ENCODE measurements at regions not wholly inside any gene's neighbourhood (a gene's known extent, or its start where the extent isn't known, plus 50 kb on each side); places are given as distances from the start of the nearest gene placed in this dataset.
"Not testable (repeated sequence)": the region's sequence is repeated elsewhere in the genome, so short reads cannot be mapped to it uniquely, and the experiment has no call there.

GRCh38 chr4:98828801-98829200 is 100.1 kb downstream of the EIF4E start:
- no peak for FAIRE-seq

GRCh38 chr4:98827661-98828060 is 101.3 kb downstream of the EIF4E start:
- FAIRE-seq, result no peak

- FAIRE-seq, result no peak
Observed at GRCh38 chr4:98822144-98822543, 106.8 kb downstream of the EIF4E start.

GRCh38 chr4:98818116-98818515 is 110.8 kb downstream of the EIF4E start:
- not testable (repeated sequence) for FAIRE-seq

- FAIRE-seq, result no peak
Observed at GRCh38 chr4:98816816-98817215, 112.1 kb downstream of the EIF4E start.

GRCh38 chr4:98816386-98816785 is 112.5 kb downstream of the EIF4E start:
- no peak for FAIRE-seq

GRCh38 chr4:98804403-98804802 is 124.5 kb downstream of the EIF4E start:
- no peak for FAIRE-seq

GRCh38 chr4:98803251-98803650 is 125.7 kb downstream of the EIF4E start:
- FAIRE-seq, result no peak

GRCh38 chr4:98802770-98803198 is 126.1 kb downstream of the EIF4E start:
- FAIRE-seq, result no peak

- no peak for FAIRE-seq
Observed at GRCh38 chr4:98801259-98801725, 127.6 kb downstream of the EIF4E start.

- no peak for FAIRE-seq
Observed at GRCh38 chr4:98796991-98797390, 131.9 kb downstream of the EIF4E start.

- no peak for FAIRE-seq
Observed at GRCh38 chr4:98794565-98795205, 134.2 kb downstream of the EIF4E start.

- no peak for FAIRE-seq
Observed at GRCh38 chr4:98793658-98794057, 135.2 kb upstream of the TSPAN5 start.

- no peak for FAIRE-seq
Observed at GRCh38 chr4:98786866-98787265, 128.5 kb upstream of the TSPAN5 start.

- no peak for FAIRE-seq
Observed at GRCh38 chr4:98784947-98785706, 126.7 kb upstream of the TSPAN5 start.

GRCh38 chr4:98781641-98782357 is 123.4 kb upstream of the TSPAN5 start:
- no peak for FAIRE-seq

GRCh38 chr4:98780926-98781325 is 122.5 kb upstream of the TSPAN5 start:
- FAIRE-seq, result no peak

GRCh38 chr4:98779088-98779487 is 120.7 kb upstream of the TSPAN5 start:
- no peak for FAIRE-seq

- FAIRE-seq, result no peak
Observed at GRCh38 chr4:98778206-98778605, 119.8 kb upstream of the TSPAN5 start.

GRCh38 chr4:98775672-98776071 is 117.3 kb upstream of the TSPAN5 start:
- no peak for FAIRE-seq

GRCh38 chr4:98773638-98774037 is 115.2 kb upstream of the TSPAN5 start:
- FAIRE-seq, result no peak

GRCh38 chr4:98771959-98772632 is 113.7 kb upstream of the TSPAN5 start:
- FAIRE-seq, result no peak

GRCh38 chr4:98765771-98766170 is 107.4 kb upstream of the TSPAN5 start:
- FAIRE-seq, result no peak
